ENCODE measurements at regions not wholly inside any gene's neighbourhood (a gene's known extent, or its start where the extent isn't known, plus 50 kb on each side); places are given as distances from the start of the nearest gene placed in this dataset.

- TF ChIP-seq PRDM15 (CRISPR knock-in tag; IDR thresholded peaks at IDR 0.05) (no peak), SMARCA5 (IDR thresholded peaks at IDR 0.05) (no peak), CTCF (IDR thresholded peaks at IDR 0.05 in 2 of 3, conservative IDR thresholded peaks at IDR 0.05 in 1 of 3; ENCODE audit: control insufficient read depth in 2 of 3, extremely low read depth in 1 of 3, insufficient read depth in 1 of 3, low read depth in 3 of 3, low read length in 3 of 3) (no peak), ATF7 (IDR thresholded peaks at IDR 0.05; ENCODE audit: low read depth) (no peak), DPF2 (IDR thresholded peaks at IDR 0.05) (no peak), ZBTB33 (IDR thresholded peaks at IDR 0.05) (no peak), SIN3A (IDR thresholded peaks at IDR 0.05; ENCODE audit: low read depth, low read length) (no peak), BMI1 (IDR thresholded peaks at IDR 0.05; ENCODE audit: borderline replicate concordance) (no peak), REST (IDR thresholded peaks at IDR 0.05; ENCODE audit: low read depth, low read length) (no peak), E2F4 (IDR thresholded peaks at IDR 0.05; ENCODE audit: low read depth, low read length) (no peak), POLR2A (IDR thresholded peaks at IDR 0.05; ENCODE audit: low read depth, low read length) (no peak), TAF1 (IDR thresholded peaks at IDR 0.05; ENCODE audit: borderline replicate concordance, low read depth, low read length) (no peak)
Measured at GRCh38 chr5:26024774-26025173, 1013.6 kb downstream of the CDH9 start.
